ENCODE measurements at regions not wholly inside any gene's neighbourhood (a gene's known extent, or its start where the extent isn't known, plus 50 kb on each side); places are given as distances from the start of the nearest gene placed in this dataset.

DNA sequence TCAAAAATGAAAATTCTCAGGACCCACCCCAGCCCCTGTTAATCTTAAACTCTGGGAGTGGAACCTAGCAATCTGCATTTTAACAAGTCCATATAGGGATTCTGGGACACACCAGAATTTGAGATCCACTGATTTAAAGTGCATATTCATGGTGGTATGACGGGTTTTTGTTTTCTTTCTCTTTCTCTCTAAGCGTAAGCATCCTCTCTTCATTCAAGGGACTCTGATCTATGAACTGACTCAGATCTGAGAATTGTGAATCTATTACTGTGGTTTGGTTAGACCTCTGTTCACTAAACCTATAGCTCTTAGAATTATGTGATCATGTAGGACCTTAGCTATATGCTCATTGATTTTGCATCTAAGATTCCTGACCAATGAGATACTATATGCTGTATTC lies 565.2 kb downstream of the CCDC171 start:
- TF ChIP-seq, protein P1, sequence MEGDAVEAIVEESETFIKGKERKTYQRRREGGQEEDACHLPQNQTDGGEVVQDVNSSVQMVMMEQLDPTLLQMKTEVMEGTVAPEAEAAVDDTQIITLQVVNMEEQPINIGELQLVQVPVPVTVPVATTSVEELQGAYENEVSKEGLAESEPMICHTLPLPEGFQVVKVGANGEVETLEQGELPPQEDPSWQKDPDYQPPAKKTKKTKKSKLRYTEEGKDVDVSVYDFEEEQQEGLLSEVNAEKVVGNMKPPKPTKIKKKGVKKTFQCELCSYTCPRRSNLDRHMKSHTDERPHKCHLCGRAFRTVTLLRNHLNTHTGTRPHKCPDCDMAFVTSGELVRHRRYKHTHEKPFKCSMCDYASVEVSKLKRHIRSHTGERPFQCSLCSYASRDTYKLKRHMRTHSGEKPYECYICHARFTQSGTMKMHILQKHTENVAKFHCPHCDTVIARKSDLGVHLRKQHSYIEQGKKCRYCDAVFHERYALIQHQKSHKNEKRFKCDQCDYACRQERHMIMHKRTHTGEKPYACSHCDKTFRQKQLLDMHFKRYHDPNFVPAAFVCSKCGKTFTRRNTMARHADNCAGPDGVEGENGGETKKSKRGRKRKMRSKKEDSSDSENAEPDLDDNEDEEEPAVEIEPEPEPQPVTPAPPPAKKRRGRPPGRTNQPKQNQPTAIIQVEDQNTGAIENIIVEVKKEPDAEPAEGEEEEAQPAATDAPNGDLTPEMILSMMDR (IDR thresholded peaks at IDR 0.05) = no peak
- TF ChIP-seq, protein P2, sequence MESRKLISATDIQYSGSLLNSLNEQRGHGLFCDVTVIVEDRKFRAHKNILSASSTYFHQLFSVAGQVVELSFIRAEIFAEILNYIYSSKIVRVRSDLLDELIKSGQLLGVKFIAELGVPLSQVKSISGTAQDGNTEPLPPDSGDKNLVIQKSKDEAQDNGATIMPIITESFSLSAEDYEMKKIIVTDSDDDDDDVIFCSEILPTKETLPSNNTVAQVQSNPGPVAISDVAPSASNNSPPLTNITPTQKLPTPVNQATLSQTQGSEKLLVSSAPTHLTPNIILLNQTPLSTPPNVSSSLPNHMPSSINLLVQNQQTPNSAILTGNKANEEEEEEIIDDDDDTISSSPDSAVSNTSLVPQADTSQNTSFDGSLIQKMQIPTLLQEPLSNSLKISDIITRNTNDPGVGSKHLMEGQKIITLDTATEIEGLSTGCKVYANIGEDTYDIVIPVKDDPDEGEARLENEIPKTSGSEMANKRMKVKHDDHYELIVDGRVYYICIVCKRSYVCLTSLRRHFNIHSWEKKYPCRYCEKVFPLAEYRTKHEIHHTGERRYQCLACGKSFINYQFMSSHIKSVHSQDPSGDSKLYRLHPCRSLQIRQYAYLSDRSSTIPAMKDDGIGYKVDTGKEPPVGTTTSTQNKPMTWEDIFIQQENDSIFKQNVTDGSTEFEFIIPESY (IDR thresholded peaks at IDR 0.05; ENCODE audit: borderline replicate concordance, low read depth) = no peak
- TF ChIP-seq NRF1 (IDR thresholded peaks at IDR 0.05; ENCODE audit: low read depth, low read length) (no peak), FOSL2 (IDR thresholded peaks at IDR 0.05; ENCODE audit: borderline replicate concordance, low read depth) (no peak), SMC3 (IDR thresholded peaks at IDR 0.05; ENCODE audit: low read depth, low read length) (no peak)

Measured in SK-N-SH (cell line).